CD8-positive, alpha-beta memory T cell (primary cell): ENCODE measurements at regions not wholly inside any gene's neighbourhood (a gene's known extent, or its start where the extent isn't known, plus 50 kb on each side); places are given as distances from the start of the nearest gene placed in this dataset.

ENCODE experiments used
- CTCF ChIA-PET: fragments of 350-600 bp; sonication (Branson Sonifier 250); formaldehyde crosslinking; loops from one replicate; lab custom pipeline; 2021; ENCODE audit warnings: antibody characterized with exemption; lab: Charles Lee
- POLR2A ChIA-PET: fragments of 350-600 bp; sonication (Branson Sonifier 250); formaldehyde crosslinking; loops from one replicate; lab custom pipeline; 2021; ENCODE audit warnings: antibody characterized with exemption; lab: Charles Lee
- DNase-seq, 5 donors: peaks; one replicate each; pipeline versions ENCODE4 v3.0.0 to v3.0.0-alpha.2; 2020 to 2022; ENCODE audit warnings: mixed read lengths in 1 of 5
- H3K27ac ChIP-seq: one replicate; pipeline ENCODE4 v1.7.0; 2013; ENCODE audit warnings: low read depth, mild to moderate bottlenecking, low read length, moderate library complexity
- H3K27me3 ChIP-seq: 2 replicates; pipeline ENCODE4 v1.7.0; 2013; ENCODE audit warnings: low read length, mild to moderate bottlenecking; ENCODE audit not compliant: insufficient read depth, poor library complexity, severe bottlenecking
- H3K36me3 ChIP-seq: 2 replicates; pipeline ENCODE4 v1.7.0; 2013; ENCODE audit warnings: mild to moderate bottlenecking, low read length, moderate library complexity; ENCODE audit not compliant: insufficient read depth
- H3K4me1 ChIP-seq: 2 replicates; pipeline ENCODE4 v1.7.0; 2013; ENCODE audit warnings: mild to moderate bottlenecking, low read length, moderate library complexity; ENCODE audit not compliant: insufficient read depth
- H3K4me3 ChIP-seq: 2 replicates; pipeline ENCODE4 v1.7.0; 2013; ENCODE audit warnings: mild to moderate bottlenecking, low read length
- H3K9me3 ChIP-seq: 2 replicates; pipeline ENCODE4 v1.7.0; 2013; ENCODE audit warnings: mild to moderate bottlenecking, low read length
- H3K27ac Mint-ChIP-seq, 8 donors: one replicate each; pipeline ENCODE4 v1.8.0; 2020 to 2021; ENCODE audit warnings: mixed read lengths in 8 of 8, mild to moderate bottlenecking in 6 of 8, inconsistent platforms in 3 of 8, moderate library complexity in 3 of 8
- H3K27me3 Mint-ChIP-seq, 2 donors: one replicate each; pipeline ENCODE4 v1.8.0; 2020 to 2021; ENCODE audit warnings: mixed read lengths in 2 of 2, mild to moderate bottlenecking in 1 of 2, moderate library complexity in 1 of 2
- H3K36me3 Mint-ChIP-seq, 3 donors: one replicate each; pipeline ENCODE4 v1.8.0; 2020 to 2021; ENCODE audit warnings: mixed read lengths in 3 of 3, inconsistent platforms in 1 of 3, mild to moderate bottlenecking in 1 of 3
- H3K4me1 Mint-ChIP-seq, 3 donors: one replicate each; pipeline ENCODE4 v1.8.0; 2020 to 2021; ENCODE audit warnings: mixed read lengths in 3 of 3, inconsistent platforms in 1 of 3, mild to moderate bottlenecking in 1 of 3
- H3K4me3 Mint-ChIP-seq, 7 donors: one replicate each; pipeline ENCODE4 v1.8.0; 2020 to 2021; ENCODE audit warnings: mixed read lengths in 7 of 7, mild to moderate bottlenecking in 6 of 7, moderate library complexity in 4 of 7, inconsistent platforms in 2 of 7
- H3K9me3 Mint-ChIP-seq, 5 donors: one replicate each; pipeline ENCODE4 v1.8.0; 2020 to 2022; ENCODE audit warnings: mixed read lengths in 5 of 5, mild to moderate bottlenecking in 3 of 5, moderate library complexity in 2 of 5, inconsistent platforms in 1 of 5

GRCh38 chr10:109698086-109698485, 225.2 kb downstream of the XPNPEP1 start:
- H3K36me3 ChIP-seq: no peaks in the 10 kb centered on the region
- ChIA-PET POLR2A (no interaction called here), CTCF (no interaction called here)
- no peaks in the 10 kb centered on the region for H3K27me3 ChIP-seq
- H3K4me3 Mint-ChIP-seq: no peak overlapping the region
- H3K9me3 ChIP-seq: no peaks in the 10 kb centered on the region
- H3K27ac Mint-ChIP-seq: no peak overlapping the region
- DNase-seq: no peak
- peaks cover 0 to 2% of the 10 kb centered on the region in 2 donors for H3K27me3 Mint-ChIP-seq
- no peaks in the 10 kb centered on the region for H3K4me1 Mint-ChIP-seq
- H3K36me3 Mint-ChIP-seq: no peaks in the 10 kb centered on the region
- H3K9me3 Mint-ChIP-seq: peaks cover 0 to 2% (median 0%) of the 10 kb centered on the region in 5 donors
- H3K27ac ChIP-seq: no peak overlapping the region
- H3K4me3 ChIP-seq: no peak overlapping the region
- H3K4me1 ChIP-seq: no peaks in the 10 kb centered on the region

GRCh38 chr10:109696981-109697775, 226.1 kb downstream of the XPNPEP1 start:
- Mint-ChIP-seq H3K36me3 (no peaks in the 10 kb centered on the region), H3K9me3 (peaks cover 0 to 2% (median 0%) of the 10 kb centered on the region in 5 donors), H3K4me1 (no peaks in the 10 kb centered on the region), H3K4me3 (no peak overlapping the region), H3K27ac (no peak overlapping the region), H3K27me3 (peaks cover 0 to 2% of the 10 kb centered on the region in 2 donors)
- Histone ChIP-seq H3K4me3 (no peak overlapping the region), H3K27me3 (no peaks in the 10 kb centered on the region), H3K36me3 (no peaks in the 10 kb centered on the region), H3K27ac (no peak overlapping the region), H3K4me1 (no peaks in the 10 kb centered on the region), H3K9me3 (no peaks in the 10 kb centered on the region)
- CTCF ChIA-PET: no interaction called here
- POLR2A ChIA-PET: no interaction called here
- no peak for DNase-seq

- POLR2A ChIA-PET: no interaction called here
- Mint-ChIP-seq H3K4me3 (no peak overlapping the region), H3K27ac (no peak overlapping the region), H3K36me3 (no peaks in the 10 kb centered on the region), H3K9me3 (peaks cover 0 to 2% (median 0%) of the 10 kb centered on the region in 5 donors), H3K27me3 (peaks cover 0 to 2% of the 10 kb centered on the region in 2 donors), H3K4me1 (no peaks in the 10 kb centered on the region)
- H3K9me3 ChIP-seq: no peaks in the 10 kb centered on the region
- no peak for DNase-seq
- H3K4me1 ChIP-seq: no peaks in the 10 kb centered on the region
- H3K36me3 ChIP-seq: no peaks in the 10 kb centered on the region
- H3K27me3 ChIP-seq: no peaks in the 10 kb centered on the region
- H3K4me3 ChIP-seq: no peak overlapping the region
- H3K27ac ChIP-seq: no peak overlapping the region
- CTCF ChIA-PET: no interaction called here
These were observed 226.8 kb downstream of the XPNPEP1 start for GRCh38 chr10:109696462-109696861.

GRCh38 chr10:109695988-109696387, 227.3 kb downstream of the XPNPEP1 start:
- POLR2A ChIA-PET: no interaction called here
- H3K4me1 ChIP-seq: no peaks in the 10 kb centered on the region
- peaks cover 0 to 2% (median 0%) of the 10 kb centered on the region in 5 donors for H3K9me3 Mint-ChIP-seq
- H3K36me3 ChIP-seq: no peaks in the 10 kb centered on the region
- no peak overlapping the region for H3K27ac ChIP-seq
- no peaks in the 10 kb centered on the region for H3K36me3 Mint-ChIP-seq
- peaks cover 0 to 2% of the 10 kb centered on the region in 2 donors for H3K27me3 Mint-ChIP-seq
- no peak overlapping the region for H3K27ac Mint-ChIP-seq
- CTCF ChIA-PET: no interaction called here
- no peaks in the 10 kb centered on the region for H3K9me3 ChIP-seq
- no peaks in the 10 kb centered on the region for H3K4me1 Mint-ChIP-seq
- no peak overlapping the region for H3K4me3 ChIP-seq
- H3K4me3 Mint-ChIP-seq: no peak overlapping the region
- no peak for DNase-seq
- H3K27me3 ChIP-seq: no peaks in the 10 kb centered on the region

- no peaks in the 10 kb centered on the region for H3K36me3 ChIP-seq
- H3K27me3 Mint-ChIP-seq: peaks cover 2 to 4% of the 10 kb centered on the region in 2 donors
- H3K9me3 Mint-ChIP-seq: peaks cover 0 to 5% (median 2%) of the 10 kb centered on the region in 5 donors
- H3K27ac Mint-ChIP-seq: no peak overlapping the region
- DNase-seq: no peak
- no peak overlapping the region for H3K27ac ChIP-seq
- no peak overlapping the region for H3K4me3 ChIP-seq
- ChIA-PET POLR2A (no interaction called here), CTCF (no interaction called here)
- H3K9me3 ChIP-seq: no peaks in the 10 kb centered on the region
- no peaks in the 10 kb centered on the region for H3K36me3 Mint-ChIP-seq
- no peaks in the 10 kb centered on the region for H3K4me1 ChIP-seq
- no peaks in the 10 kb centered on the region for H3K27me3 ChIP-seq
- H3K4me1 Mint-ChIP-seq: no peaks in the 10 kb centered on the region
- H3K4me3 Mint-ChIP-seq: no peak overlapping the region
These were observed 233.5 kb downstream of the XPNPEP1 start for GRCh38 chr10:109689785-109690184.

- Histone ChIP-seq H3K4me3 (no peak overlapping the region), H3K36me3 (no peaks in the 10 kb centered on the region), H3K4me1 (no peaks in the 10 kb centered on the region), H3K27me3 (no peaks in the 10 kb centered on the region), H3K27ac (no peak overlapping the region), H3K9me3 (no peaks in the 10 kb centered on the region)
- Mint-ChIP-seq H3K27ac (no peak overlapping the region), H3K27me3 (peaks cover 0 to 5% of the 10 kb centered on the region in 2 donors), H3K9me3 (peaks cover 0 to 6% (median 2%) of the 10 kb centered on the region in 5 donors), H3K36me3 (no peaks in the 10 kb centered on the region), H3K4me3 (no peak overlapping the region), H3K4me1 (no peaks in the 10 kb centered on the region)
- no peak for DNase-seq
- POLR2A ChIA-PET: no interaction called here
- CTCF ChIA-PET: no interaction called here
These were observed 243.8 kb downstream of the XPNPEP1 start for GRCh38 chr10:109679478-109679877.

GRCh38 chr10:109678857-109679256, 244.5 kb downstream of the XPNPEP1 start:
- H3K4me3 Mint-ChIP-seq: no peak overlapping the region
- ChIA-PET POLR2A (no interaction called here), CTCF (no interaction called here)
- H3K27ac Mint-ChIP-seq: no peak overlapping the region
- Histone ChIP-seq H3K9me3 (no peaks in the 10 kb centered on the region), H3K36me3 (no peaks in the 10 kb centered on the region), H3K27me3 (no peaks in the 10 kb centered on the region), H3K27ac (no peak overlapping the region), H3K4me3 (no peak overlapping the region), H3K4me1 (no peaks in the 10 kb centered on the region)
- peaks cover 0 to 6% (median 2%) of the 10 kb centered on the region in 5 donors for H3K9me3 Mint-ChIP-seq
- H3K27me3 Mint-ChIP-seq: peaks cover 0 to 5% of the 10 kb centered on the region in 2 donors
- no peaks in the 10 kb centered on the region for H3K36me3 Mint-ChIP-seq
- DNase-seq: no peak
- H3K4me1 Mint-ChIP-seq: no peaks in the 10 kb centered on the region

- Histone ChIP-seq H3K27ac (no peak overlapping the region), H3K36me3 (no peaks in the 10 kb centered on the region), H3K4me1 (no peaks in the 10 kb centered on the region), H3K4me3 (no peak overlapping the region), H3K27me3 (no peaks in the 10 kb centered on the region), H3K9me3 (no peaks in the 10 kb centered on the region)
- H3K9me3 Mint-ChIP-seq: peaks cover 0 to 6% (median 0%) of the 10 kb centered on the region in 5 donors
- H3K4me3 Mint-ChIP-seq: no peak overlapping the region
- peaks cover 0 to 5% of the 10 kb centered on the region in 2 donors for H3K27me3 Mint-ChIP-seq
- H3K36me3 Mint-ChIP-seq: no peaks in the 10 kb centered on the region
- H3K4me1 Mint-ChIP-seq: no peaks in the 10 kb centered on the region
- ChIA-PET POLR2A (no interaction called here), CTCF (no interaction called here)
- DNase-seq: no peak
- no peak overlapping the region for H3K27ac Mint-ChIP-seq
These were observed 246.6 kb downstream of the XPNPEP1 start for GRCh38 chr10:109676703-109677102.
